Stimulated activated CD8-positive, alpha-beta memory T cell treated with anti-CD3 and anti-CD28 coated beads, Interleukin-7, amount 100 ng/mL, for 48 hours (primary cell): ENCODE measurements at regions not wholly inside any gene's neighbourhood (a gene's known extent, or its start where the extent isn't known, plus 50 kb on each side); places are given as distances from the start of the nearest gene placed in this dataset.

Experiments
- DNase-seq, 2 donors: peaks; one replicate each; pipeline ENCODE4 v3.0.0-alpha.2; 2020; ENCODE audit warnings: low read depth in 1 of 2; ENCODE audit errors: extremely low read depth in 1 of 2

GRCh38 chr18:77896586-77897252 is 647.1 kb downstream of the GALR1 start:
- no peak for DNase-seq

- DNase-seq: no peak
Observed at GRCh38 chr18:77897606-77898005, 648.0 kb downstream of the GALR1 start.

GRCh38 chr18:77899972-77900754 is 650.5 kb downstream of the GALR1 start:
- peak; percentile 20 to 27 for DNase-seq

GRCh38 chr18:77905011-77905410 is 655.4 kb downstream of the GALR1 start:
- DNase-seq: no peak

GRCh38 chr18:77905449-77906055 is 655.9 kb downstream of the GALR1 start:
- DNase-seq: no peak

GRCh38 chr18:77906103-77906892 is 656.6 kb downstream of the GALR1 start:
- no peak for DNase-seq

GRCh38 chr18:77910347-77910746 is 660.7 kb downstream of the GALR1 start:
- no peak for DNase-seq

- no peak for DNase-seq
Observed at GRCh38 chr18:77911971-77912605, 662.4 kb downstream of the GALR1 start.

GRCh38 chr18:77918730-77919129 is 669.1 kb downstream of the GALR1 start:
- no peak for DNase-seq

- no peak for DNase-seq
Observed at GRCh38 chr18:77919923-77920322, 670.3 kb downstream of the GALR1 start.

- no peak for DNase-seq
Observed at GRCh38 chr18:77935342-77935741, 685.7 kb downstream of the GALR1 start.

- no peak for DNase-seq
Observed at GRCh38 chr18:77940566-77940965, 690.9 kb downstream of the GALR1 start.

- no peak for DNase-seq
Observed at GRCh38 chr18:77944533-77944932, 694.9 kb downstream of the GALR1 start.

GRCh38 chr18:77948567-77948966 is 698.9 kb downstream of the GALR1 start:
- no peak for DNase-seq

GRCh38 chr18:77949355-77949973 is 699.8 kb downstream of the GALR1 start:
- no peak for DNase-seq

GRCh38 chr18:77959248-77959647 is 709.6 kb downstream of the GALR1 start:
- no peak for DNase-seq

- DNase-seq: no peak
Observed at GRCh38 chr18:77960791-77961410, 711.3 kb downstream of the GALR1 start.

GRCh38 chr18:77967071-77967470 is 717.4 kb downstream of the GALR1 start:
- no peak for DNase-seq

- no peak for DNase-seq
Observed at GRCh38 chr18:77967791-77968190, 718.1 kb downstream of the GALR1 start.

GRCh38 chr18:77969972-77970371 is 720.3 kb downstream of the GALR1 start:
- DNase-seq: no peak
